Muscle layer of colon (tissue), 2 donors: ENCODE measurements at regions not wholly inside any gene's neighbourhood (a gene's known extent, or its start where the extent isn't known, plus 50 kb on each side); places are given as distances from the start of the nearest gene placed in this dataset.

ENCODE experiments used
- H3K27ac ChIP-seq: one replicate; pipeline ENCODE4 v1.7.0; 2013; ENCODE audit warnings: low read depth, mild to moderate bottlenecking, low read length, moderate library complexity
- H3K27me3 ChIP-seq, 2 donors: one replicate each; pipeline ENCODE4 v1.7.0; 2013; ENCODE audit warnings: low read length in 2 of 2, mild to moderate bottlenecking in 2 of 2; ENCODE audit not compliant: insufficient read depth in 2 of 2, control insufficient read depth in 1 of 2
- H3K36me3 ChIP-seq: one replicate; pipeline ENCODE4 v1.7.0; 2013; ENCODE audit warnings: mild to moderate bottlenecking, low read length; ENCODE audit not compliant: insufficient read depth
- H3K4me1 ChIP-seq: one replicate; pipeline ENCODE4 v1.7.0; 2013; ENCODE audit warnings: mild to moderate bottlenecking, low read length; ENCODE audit not compliant: insufficient read depth
- H3K4me3 ChIP-seq, 2 donors: one replicate each; pipeline ENCODE4 v1.7.0; 2013; ENCODE audit warnings: low read length in 2 of 2, low read depth in 1 of 2, mild to moderate bottlenecking in 1 of 2, moderate library complexity in 1 of 2
- H3K9ac ChIP-seq: one replicate; pipeline ENCODE4 v1.7.0; 2013; ENCODE audit warnings: low read length
- H3K9me3 ChIP-seq: one replicate; pipeline ENCODE4 v1.7.0; 2013; ENCODE audit warnings: mild to moderate bottlenecking, low read length
- donor health status: abdominal sarcoma.
- donor health status: Adenocarcinoma of cecum.

DNA sequence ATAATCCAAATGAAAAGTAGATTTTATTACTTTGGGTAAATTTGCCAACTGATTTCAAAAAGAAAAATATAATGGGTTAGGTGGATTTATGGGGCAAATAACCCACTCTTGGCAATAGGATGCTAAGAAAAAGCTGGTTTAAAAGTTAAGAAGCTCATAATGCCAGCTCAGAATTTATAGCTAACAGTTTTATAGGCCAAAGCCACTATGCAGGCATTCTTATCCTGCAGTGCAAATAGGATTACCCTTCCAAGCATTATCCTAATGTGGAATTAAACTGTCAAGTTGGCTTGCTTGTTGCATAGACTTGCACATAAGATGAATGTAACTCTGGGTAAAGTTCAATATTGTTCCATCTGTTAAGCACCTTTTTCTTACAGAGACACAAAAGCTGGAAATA, 703.0 kb downstream of the PCDH18 start:
- H3K9ac ChIP-seq = no peak overlapping the region
- H3K27ac ChIP-seq = no peak overlapping the region
- no peak overlapping the region for H3K4me3 ChIP-seq
- H3K9me3 ChIP-seq = no peaks in the 10 kb centered on the region
- no peaks in the 10 kb centered on the region for H3K4me1 ChIP-seq
- no peaks in the 10 kb centered on the region for H3K27me3 ChIP-seq
- H3K36me3 ChIP-seq = no peaks in the 10 kb centered on the region

DNA sequence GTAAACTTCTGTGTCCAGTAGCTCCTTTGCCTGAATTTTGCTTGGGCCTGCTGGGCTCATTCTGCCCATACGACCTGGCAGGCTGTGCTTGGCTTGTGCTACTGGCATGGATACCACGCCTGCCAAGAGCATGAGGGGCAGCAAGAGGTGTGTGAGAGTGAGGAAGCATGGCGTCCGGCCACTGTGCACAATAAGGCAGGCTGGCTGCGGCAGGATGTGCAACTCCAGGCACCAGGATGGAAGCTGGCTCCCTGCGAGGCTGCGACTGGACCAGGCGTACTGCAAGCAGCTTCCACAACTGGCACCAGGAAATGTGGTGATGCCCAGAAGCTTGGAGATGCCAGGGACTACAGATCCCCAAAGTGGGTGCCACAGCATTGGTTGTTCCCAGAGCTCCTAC, 709.3 kb downstream of the PCDH18 start:
- Histone ChIP-seq H3K27me3 (no peaks in the 10 kb centered on the region), H3K4me3 (no peak overlapping the region), H3K9me3 (no peaks in the 10 kb centered on the region), H3K27ac (no peak overlapping the region), H3K9ac (no peak overlapping the region), H3K36me3 (no peaks in the 10 kb centered on the region), H3K4me1 (no peaks in the 10 kb centered on the region)

DNA sequence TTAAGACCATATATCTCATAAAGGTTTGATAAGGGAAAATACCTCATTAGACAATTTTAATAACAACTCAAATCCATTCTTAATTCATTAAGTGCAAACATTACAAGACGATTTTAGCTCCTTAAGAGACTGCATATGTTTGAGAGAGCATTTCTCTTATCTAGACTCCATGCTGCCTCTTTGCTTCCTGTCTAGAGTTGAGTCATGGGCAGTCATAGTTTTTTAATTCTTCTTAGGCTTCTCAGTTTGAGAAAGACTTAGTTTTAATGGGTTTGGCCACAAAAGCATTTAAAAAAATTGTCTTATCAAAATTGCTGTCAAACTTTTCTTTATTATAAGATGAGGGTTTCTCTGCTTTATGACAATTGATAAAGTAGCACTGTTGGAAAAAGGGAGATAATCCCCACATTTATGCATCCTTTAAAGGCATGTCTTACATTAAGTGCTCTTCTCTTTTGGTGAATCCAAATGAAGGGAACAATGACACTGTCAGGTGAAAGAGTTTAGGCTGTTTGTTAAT, 713.4 kb downstream of the PCDH18 start:
- H3K9me3 ChIP-seq = no peaks in the 10 kb centered on the region
- H3K4me1 ChIP-seq = no peaks in the 10 kb centered on the region
- no peak overlapping the region for H3K4me3 ChIP-seq
- H3K9ac ChIP-seq = no peak overlapping the region
- H3K27me3 ChIP-seq = no peaks in the 10 kb centered on the region
- H3K36me3 ChIP-seq = no peaks in the 10 kb centered on the region
- H3K27ac ChIP-seq = no peak overlapping the region

DNA sequence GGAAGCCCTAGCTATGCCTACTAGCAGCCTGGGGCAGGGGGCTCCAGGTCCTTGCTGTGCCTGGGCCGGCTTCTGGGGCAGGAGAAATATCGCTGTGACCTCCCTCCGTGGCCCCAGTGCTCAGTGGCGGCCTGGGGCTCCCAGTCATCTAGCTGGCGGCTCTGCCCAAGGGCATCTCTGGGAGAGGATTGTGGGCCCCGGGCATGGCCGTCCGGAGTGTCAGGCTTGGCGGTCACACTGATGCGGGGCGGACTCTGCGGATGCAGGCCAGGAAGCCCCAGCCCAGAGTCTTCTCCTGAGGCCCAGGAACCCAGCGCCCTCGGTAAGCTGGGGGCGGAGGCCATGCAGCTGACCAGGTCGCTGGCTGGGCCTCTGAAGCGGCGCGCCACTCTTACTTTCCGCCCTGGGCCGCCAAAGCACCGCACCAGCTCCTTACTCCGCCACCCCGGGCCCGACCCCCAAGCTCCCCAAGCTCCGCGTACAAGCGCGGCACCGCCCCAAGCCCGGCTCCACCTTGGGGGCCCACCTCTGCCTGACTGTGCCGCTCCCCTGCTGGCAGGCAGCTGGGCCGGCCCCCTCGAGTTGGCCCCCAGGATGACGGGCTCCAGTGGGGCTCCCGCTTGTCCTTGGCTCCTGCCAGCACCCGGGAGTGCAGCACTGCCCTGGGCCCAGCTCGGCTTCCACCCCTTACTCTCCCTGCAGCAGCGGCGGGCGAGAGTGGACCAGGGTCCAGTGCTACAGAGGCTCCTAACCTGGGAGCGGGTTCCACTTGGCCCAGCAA, 720.0 kb downstream of the PCDH18 start:
- Histone ChIP-seq H3K9ac (no peak overlapping the region), H3K4me1 (no peaks in the 10 kb centered on the region), H3K4me3 (no peak overlapping the region), H3K9me3 (no peaks in the 10 kb centered on the region), H3K27me3 (no peaks in the 10 kb centered on the region), H3K36me3 (no peaks in the 10 kb centered on the region), H3K27ac (no peak overlapping the region)

DNA sequence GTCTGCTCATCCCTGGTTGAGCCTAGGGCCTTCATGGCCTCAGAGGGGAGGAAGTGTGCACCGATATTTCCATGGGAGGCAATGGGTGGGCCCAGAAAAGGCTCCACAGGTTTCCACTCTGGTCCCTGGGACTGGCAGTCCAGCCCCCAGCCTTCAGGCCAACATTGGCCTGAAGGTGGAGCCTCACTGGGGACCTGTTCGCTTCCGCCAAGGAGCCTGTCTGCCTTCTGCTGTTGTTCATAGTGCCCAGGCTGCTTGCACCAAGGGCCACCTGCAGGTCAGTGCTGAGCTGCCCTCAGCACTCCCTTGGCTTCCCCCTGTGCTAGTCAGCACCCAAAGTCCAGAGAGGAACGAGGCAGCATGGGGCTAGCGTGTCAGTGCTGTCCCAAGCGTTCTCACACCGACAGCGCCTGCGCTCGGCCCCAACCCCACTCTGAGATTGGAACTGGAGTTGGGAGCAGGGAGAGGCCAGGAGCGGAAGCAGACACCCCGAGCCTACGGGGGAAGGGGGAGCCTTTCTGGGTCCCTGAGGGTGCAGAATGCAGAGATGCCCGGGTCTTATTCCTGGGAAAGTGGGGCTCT, 720.7 kb downstream of the PCDH18 start:
- Histone ChIP-seq H3K4me1 (no peaks in the 10 kb centered on the region), H3K27ac (no peak overlapping the region), H3K27me3 (no peaks in the 10 kb centered on the region), H3K9ac (no peak overlapping the region), H3K36me3 (no peaks in the 10 kb centered on the region), H3K9me3 (no peaks in the 10 kb centered on the region), H3K4me3 (no peak overlapping the region)

DNA sequence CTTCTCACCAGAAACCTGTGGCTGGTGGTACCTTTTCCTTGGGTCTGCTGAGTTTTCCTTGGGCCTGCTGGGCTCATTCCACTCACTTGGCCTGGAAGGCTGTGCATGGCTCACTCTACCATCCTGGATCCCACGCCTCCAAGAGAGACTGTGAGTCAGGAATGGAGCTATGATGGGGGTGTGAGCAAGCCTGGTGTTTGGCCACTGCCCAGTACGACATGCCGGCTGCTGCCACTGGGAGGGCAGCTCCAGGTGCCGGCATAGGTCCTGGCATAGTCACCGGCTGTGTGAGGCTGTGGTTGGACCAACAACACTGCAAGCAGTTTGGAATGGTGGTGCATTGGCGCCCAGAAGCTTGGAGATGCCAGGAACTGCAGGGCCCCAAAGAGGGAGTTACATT, 721.7 kb downstream of the PCDH18 start:
- Histone ChIP-seq H3K4me3 (no peak overlapping the region), H3K27me3 (no peaks in the 10 kb centered on the region), H3K4me1 (no peaks in the 10 kb centered on the region), H3K9me3 (no peaks in the 10 kb centered on the region), H3K36me3 (no peaks in the 10 kb centered on the region), H3K27ac (no peak overlapping the region), H3K9ac (no peak overlapping the region)

DNA sequence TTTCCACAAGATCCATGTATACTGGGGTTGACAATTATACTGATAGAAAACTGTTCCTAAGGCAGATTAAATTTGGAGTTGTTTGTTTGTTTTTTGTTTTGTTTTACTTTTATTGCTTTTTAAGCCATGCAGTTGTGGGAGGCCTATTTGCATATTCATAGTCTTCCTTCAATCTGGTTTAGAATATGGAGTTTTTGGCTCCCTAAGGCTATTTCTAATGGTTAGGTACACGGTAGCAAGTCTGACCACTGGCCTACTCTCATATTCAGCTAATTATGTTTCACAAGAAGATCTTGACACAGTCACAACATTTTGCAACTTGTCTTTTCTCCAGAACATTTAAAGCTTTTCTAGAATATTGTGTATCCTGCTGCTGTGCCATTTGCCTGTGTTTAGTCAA, 725.5 kb downstream of the PCDH18 start:
- Histone ChIP-seq H3K27ac (no peak overlapping the region), H3K4me3 (no peak overlapping the region), H3K4me1 (no peaks in the 10 kb centered on the region), H3K36me3 (no peaks in the 10 kb centered on the region), H3K9me3 (no peaks in the 10 kb centered on the region), H3K9ac (no peak overlapping the region), H3K27me3 (no peaks in the 10 kb centered on the region)

DNA sequence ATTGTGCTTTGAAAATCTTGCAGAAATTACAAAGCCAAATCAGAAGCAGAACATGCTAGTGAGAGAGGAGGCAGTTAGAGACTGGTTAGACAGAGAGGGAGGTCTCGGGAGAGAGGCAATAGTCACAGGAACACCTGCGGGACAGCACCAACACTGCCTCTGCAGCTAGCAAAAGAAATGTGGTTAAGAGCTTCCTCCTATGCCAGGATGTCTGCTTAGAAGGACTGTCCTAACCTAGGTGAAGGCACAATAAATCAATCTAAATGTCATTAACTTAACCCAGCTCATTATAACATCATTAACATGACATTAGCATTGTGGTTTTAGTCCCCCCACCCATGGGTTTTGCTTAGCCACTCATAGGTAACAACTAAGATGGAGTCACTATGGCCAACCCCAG, 726.7 kb downstream of the PCDH18 start:
- Histone ChIP-seq H3K27ac (no peak overlapping the region), H3K36me3 (no peaks in the 10 kb centered on the region), H3K9me3 (no peaks in the 10 kb centered on the region), H3K4me3 (no peak overlapping the region), H3K27me3 (no peaks in the 10 kb centered on the region), H3K4me1 (no peaks in the 10 kb centered on the region), H3K9ac (no peak overlapping the region)

DNA sequence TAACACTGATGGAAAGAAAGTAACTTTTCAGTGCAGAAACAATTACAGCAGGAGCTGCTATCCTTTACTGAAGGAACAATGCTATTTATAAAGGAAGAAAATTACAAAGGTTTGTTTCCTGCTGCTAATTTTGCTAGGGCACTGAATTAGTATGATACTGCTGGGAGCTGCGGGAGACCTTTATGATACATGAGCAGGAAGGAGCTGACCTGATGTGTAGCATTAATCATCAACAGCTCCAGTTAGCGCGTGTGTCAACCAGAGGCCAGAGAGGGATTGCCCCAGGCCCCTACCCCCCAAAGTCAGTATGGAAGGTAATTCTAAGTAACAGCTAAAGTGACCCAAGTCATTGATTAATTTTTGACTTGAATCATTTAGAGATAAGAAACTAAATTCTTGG, 728.9 kb downstream of the PCDH18 start:
- Histone ChIP-seq H3K4me3 (no peak overlapping the region), H3K36me3 (no peaks in the 10 kb centered on the region), H3K27me3 (no peaks in the 10 kb centered on the region), H3K4me1 (no peaks in the 10 kb centered on the region), H3K9me3 (no peaks in the 10 kb centered on the region), H3K9ac (no peak overlapping the region), H3K27ac (no peak overlapping the region)

DNA sequence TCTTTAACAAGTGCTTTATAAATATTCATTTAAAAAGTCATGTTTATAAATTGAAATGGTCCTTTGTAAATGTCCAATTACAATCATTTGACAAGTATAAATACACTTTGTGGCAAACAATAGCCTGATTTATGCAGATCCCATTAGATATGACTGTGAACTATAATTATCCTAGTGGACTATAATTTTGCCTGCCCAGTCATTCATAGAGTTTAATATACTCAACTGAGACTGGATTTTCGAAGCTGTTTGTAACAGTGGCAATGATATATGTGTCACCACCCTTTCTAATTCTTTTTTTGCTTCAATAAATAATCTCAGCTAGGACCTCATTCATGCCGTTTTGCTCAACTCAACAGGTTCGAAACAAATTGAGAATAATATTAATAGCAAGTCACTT, 732.0 kb downstream of the PCDH18 start:
- H3K27ac ChIP-seq = no peak overlapping the region
- no peak overlapping the region for H3K4me3 ChIP-seq
- no peaks in the 10 kb centered on the region for H3K27me3 ChIP-seq
- H3K4me1 ChIP-seq = no peaks in the 10 kb centered on the region
- no peaks in the 10 kb centered on the region for H3K36me3 ChIP-seq
- H3K9ac ChIP-seq = no peak overlapping the region
- H3K9me3 ChIP-seq = no peaks in the 10 kb centered on the region

DNA sequence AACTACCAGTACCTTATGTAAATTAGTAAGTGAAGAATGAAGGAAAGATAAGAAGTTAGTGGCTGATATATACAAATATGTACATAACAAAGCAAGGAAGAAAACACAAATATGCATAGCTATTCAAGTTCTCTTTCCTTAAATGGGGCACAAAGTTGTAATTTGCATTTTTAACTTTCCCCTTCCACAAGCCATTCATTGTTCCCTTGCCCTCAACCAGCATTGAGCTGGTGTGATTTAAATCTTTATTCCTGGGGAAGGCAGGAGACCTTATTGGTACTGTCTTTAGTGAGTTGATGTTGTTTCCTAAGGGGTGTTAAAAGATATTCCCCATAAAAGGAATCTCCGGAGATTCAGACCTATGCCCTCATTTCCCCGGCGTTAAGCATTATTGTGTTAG, 735.3 kb downstream of the PCDH18 start:
- H3K4me1 ChIP-seq = no peaks in the 10 kb centered on the region
- no peak overlapping the region for H3K27ac ChIP-seq
- no peak overlapping the region for H3K9ac ChIP-seq
- H3K27me3 ChIP-seq = no peaks in the 10 kb centered on the region
- no peaks in the 10 kb centered on the region for H3K36me3 ChIP-seq
- no peaks in the 10 kb centered on the region for H3K9me3 ChIP-seq
- H3K4me3 ChIP-seq = no peak overlapping the region

DNA sequence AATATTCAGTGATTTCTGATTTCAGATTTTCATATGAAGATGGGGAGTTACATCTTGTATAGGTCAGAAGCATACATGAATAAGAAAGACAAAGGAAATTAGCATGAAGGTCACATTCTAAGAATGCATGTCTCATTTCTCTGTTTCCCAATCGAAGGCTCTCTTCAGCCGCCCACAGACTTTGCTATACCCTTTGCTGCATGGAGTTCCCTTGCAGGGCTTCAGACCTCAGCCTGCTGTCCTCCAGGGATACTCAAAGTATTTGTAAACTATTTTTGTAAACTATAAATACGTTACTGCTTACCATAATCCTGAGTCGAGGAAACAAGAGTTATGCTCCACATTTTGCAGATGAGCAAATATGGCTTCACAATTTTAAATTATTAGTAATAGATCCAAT, 738.4 kb downstream of the PCDH18 start:
- Histone ChIP-seq H3K36me3 (no peaks in the 10 kb centered on the region), H3K27ac (no peak overlapping the region), H3K9me3 (no peaks in the 10 kb centered on the region), H3K9ac (no peak overlapping the region), H3K4me3 (no peak overlapping the region), H3K4me1 (no peaks in the 10 kb centered on the region), H3K27me3 (no peaks in the 10 kb centered on the region)
